T-helper 2 cell treated with Interferon-gamma antibody and Interleukin-4, amounts not matched to agents 100 ng/mL and 5 ng/mL, for 36 hours (primary cell): ENCODE measurements at regions not wholly inside any gene's neighbourhood (a gene's known extent, or its start where the extent isn't known, plus 50 kb on each side); places are given as distances from the start of the nearest gene placed in this dataset.

Source experiments
- intact Hi-C: fragments of 100-400 bp; cut with micrococcal nuclease; formaldehyde crosslinking; loops from one replicate; pipeline ENCODE4 v1.15.1; 2023

GRCh38 chr3:154480033-154480432 is 50.0 kb upstream of the GPR149 start:
- intact Hi-C loops = no loop called here
